C4-2B (cell line): ENCODE measurements at regions not wholly inside any gene's neighbourhood (a gene's known extent, or its start where the extent isn't known, plus 50 kb on each side); places are given as distances from the start of the nearest gene placed in this dataset.

Experiments used
- CTCF ChIP-seq: fragments of 450-650 bp; conservative IDR thresholded peaks from 2 replicates; pipeline ENCODE4 v1.5.1; 2017; ENCODE audit warnings: mild to moderate bottlenecking
- ZFX ChIP-seq: fragments of 450-650 bp; IDR thresholded peaks from 2 replicates; pipeline ENCODE4 v1.6.1; 2017

GRCh38 chr2:224157655-224158054 lies 118.6 kb upstream of the SERPINE2 start:
- TF ChIP-seq CTCF (no peak), ZFX (no peak)
